ENCODE measurements at regions not wholly inside any gene's neighbourhood (a gene's known extent, or its start where the extent isn't known, plus 50 kb on each side); places are given as distances from the start of the nearest gene placed in this dataset.

- Histone ChIP-seq H3K27ac (ENCODE audit: low read depth in 1 of 2, low read length in 2 of 2) (no peak overlapping the region), H3K27me3 (ENCODE audit: control insufficient read depth in 4 of 4, insufficient read depth in 4 of 4, low read length in 3 of 4) (peaks cover 0 to 6% (median 0%) of the 10 kb centered on the region in 4 donors), H3K4me3 (ENCODE audit: low read depth in 1 of 3, low read length in 3 of 3) (no peak overlapping the region), H3K36me3 (ENCODE audit: control insufficient read depth in 4 of 4, insufficient read depth in 3 of 4, low read depth in 1 of 4, low read length in 3 of 4) (no peaks in the 10 kb centered on the region), H3K9me3 (ENCODE audit: control insufficient read depth in 4 of 4, low read length in 3 of 4) (no peaks in the 10 kb centered on the region), H3K9ac (ENCODE audit: low read depth in 1 of 2, low read length in 2 of 2) (no peak overlapping the region), H3K4me1 (ENCODE audit: control insufficient read depth in 4 of 4, insufficient read depth in 4 of 4, low read length in 3 of 4) (no peaks in the 10 kb centered on the region)
- WGBS, result 50% methylated on average over 3 of the region's 3 CpGs
- DNase-seq (ENCODE audit: low spot score), result no peak
- no peak for TF ChIP-seq YY1 (IDR thresholded peaks at IDR 0.05)
Observed at GRCh38 chr2:176613323-176613987, 344.2 kb downstream of the MTX2 start.

GRCh38 chr2:176614049-176614448, 344.8 kb downstream of the MTX2 start:
- Histone ChIP-seq H3K4me3 (ENCODE audit: low read depth in 1 of 3, low read length in 3 of 3) (no peak overlapping the region), H3K27me3 (ENCODE audit: control insufficient read depth in 4 of 4, insufficient read depth in 4 of 4, low read length in 3 of 4) (peaks cover 0 to 6% (median 1%) of the 10 kb centered on the region in 4 donors), H3K9me3 (ENCODE audit: control insufficient read depth in 4 of 4, low read length in 3 of 4) (no peaks in the 10 kb centered on the region), H3K4me1 (ENCODE audit: control insufficient read depth in 4 of 4, insufficient read depth in 4 of 4, low read length in 3 of 4) (no peaks in the 10 kb centered on the region), H3K27ac (ENCODE audit: low read depth in 1 of 2, low read length in 2 of 2) (no peak overlapping the region), H3K9ac (ENCODE audit: low read depth in 1 of 2, low read length in 2 of 2) (no peak overlapping the region), H3K36me3 (ENCODE audit: control insufficient read depth in 4 of 4, insufficient read depth in 3 of 4, low read depth in 1 of 4, low read length in 3 of 4) (no peaks in the 10 kb centered on the region)
- 65% methylated on average over 2 of the region's 2 CpGs for WGBS
- no peak for DNase-seq (ENCODE audit: low spot score)
- TF ChIP-seq GABPA (IDR thresholded peaks at IDR 0.05 in 1 of 2, conservative IDR thresholded peaks at IDR 0.05 in 1 of 2) (no peak), FOXA2 (IDR thresholded peaks at IDR 0.05) (no peak), TAF1 (conservative IDR thresholded peaks at IDR 0.05) (no peak), RXRA (IDR thresholded peaks at IDR 0.05) (no peak), YY1 (IDR thresholded peaks at IDR 0.05) (no peak), FOXA1 (IDR thresholded peaks at IDR 0.05) (no peak), RAD21 (IDR thresholded peaks at IDR 0.05) (no peak), NR2F2 (IDR thresholded peaks at IDR 0.05) (no peak), JUND (IDR thresholded peaks at IDR 0.05) (no peak), SP1 (IDR thresholded peaks at IDR 0.05) (no peak), ATF3 (IDR thresholded peaks at IDR 0.05) (no peak), ZBTB33 (IDR thresholded peaks at IDR 0.05) (no peak), HNF4G (IDR thresholded peaks at IDR 0.05) (no peak), HNF4A (conservative IDR thresholded peaks at IDR 0.05) (no peak), CTCF (IDR thresholded peaks at IDR 0.05; ENCODE audit: low read depth, low read length, missing input control) (no peak), EGR1 (IDR thresholded peaks at IDR 0.05; ENCODE audit: low read depth in 2 of 2) (no peak)
- TF ChIP-seq, protein P1, sequence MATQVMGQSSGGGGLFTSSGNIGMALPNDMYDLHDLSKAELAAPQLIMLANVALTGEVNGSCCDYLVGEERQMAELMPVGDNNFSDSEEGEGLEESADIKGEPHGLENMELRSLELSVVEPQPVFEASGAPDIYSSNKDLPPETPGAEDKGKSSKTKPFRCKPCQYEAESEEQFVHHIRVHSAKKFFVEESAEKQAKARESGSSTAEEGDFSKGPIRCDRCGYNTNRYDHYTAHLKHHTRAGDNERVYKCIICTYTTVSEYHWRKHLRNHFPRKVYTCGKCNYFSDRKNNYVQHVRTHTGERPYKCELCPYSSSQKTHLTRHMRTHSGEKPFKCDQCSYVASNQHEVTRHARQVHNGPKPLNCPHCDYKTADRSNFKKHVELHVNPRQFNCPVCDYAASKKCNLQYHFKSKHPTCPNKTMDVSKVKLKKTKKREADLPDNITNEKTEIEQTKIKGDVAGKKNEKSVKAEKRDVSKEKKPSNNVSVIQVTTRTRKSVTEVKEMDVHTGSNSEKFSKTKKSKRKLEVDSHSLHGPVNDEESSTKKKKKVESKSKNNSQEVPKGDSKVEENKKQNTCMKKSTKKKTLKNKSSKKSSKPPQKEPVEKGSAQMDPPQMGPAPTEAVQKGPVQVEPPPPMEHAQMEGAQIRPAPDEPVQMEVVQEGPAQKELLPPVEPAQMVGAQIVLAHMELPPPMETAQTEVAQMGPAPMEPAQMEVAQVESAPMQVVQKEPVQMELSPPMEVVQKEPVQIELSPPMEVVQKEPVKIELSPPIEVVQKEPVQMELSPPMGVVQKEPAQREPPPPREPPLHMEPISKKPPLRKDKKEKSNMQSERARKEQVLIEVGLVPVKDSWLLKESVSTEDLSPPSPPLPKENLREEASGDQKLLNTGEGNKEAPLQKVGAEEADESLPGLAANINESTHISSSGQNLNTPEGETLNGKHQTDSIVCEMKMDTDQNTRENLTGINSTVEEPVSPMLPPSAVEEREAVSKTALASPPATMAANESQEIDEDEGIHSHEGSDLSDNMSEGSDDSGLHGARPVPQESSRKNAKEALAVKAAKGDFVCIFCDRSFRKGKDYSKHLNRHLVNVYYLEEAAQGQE (IDR thresholded peaks at IDR 0.05), result no peak
